Ovary (tissue), 3 donors: ENCODE measurements at regions not wholly inside any gene's neighbourhood (a gene's known extent, or its start where the extent isn't known, plus 50 kb on each side); places are given as distances from the start of the nearest gene placed in this dataset.
"Not testable (repeated sequence)": the region's sequence is repeated elsewhere in the genome, so short reads cannot be mapped to it uniquely, and the experiment has no call there.

Source experiments
- CTCF ChIP-seq, 3 donors: fragments of 450-650 bp in 2 of 3; fragments of 200-600 bp in 1 of 3; IDR thresholded peaks; one replicate each; pipeline versions ENCODE4 v1.5.1 to v1.8.0; 2016 to 2022; ENCODE audit warnings: antibody characterized with exemption in 3 of 3, mild to moderate bottlenecking in 1 of 3
- EP300 ChIP-seq: sonication (generic); formaldehyde crosslinking; IDR thresholded peaks from one replicate; pipeline ENCODE4 v1.6.1; 2017; ENCODE audit warnings: antibody characterized with exemption
- POLR2A ChIP-seq: fragments of 450-650 bp; IDR thresholded peaks from one replicate; pipeline ENCODE4 v1.6.1; 2017; ENCODE audit warnings: antibody characterized with exemption, mild to moderate bottlenecking, moderate library complexity
- donor health status: DM: no; HTN: no; CAD: no.

- not testable (repeated sequence) for TF ChIP-seq EP300; CTCF (IDR thresholded peaks at IDR 0.05); POLR2A
These were observed 299.3 kb downstream of the SLC7A11 start for GRCh38 chr4:137942815-137943214.
